Endometrial microvascular endothelial cells (primary cell): ENCODE measurements at regions not wholly inside any gene's neighbourhood (a gene's known extent, or its start where the extent isn't known, plus 50 kb on each side); places are given as distances from the start of the nearest gene placed in this dataset.

Source experiments
- in situ Hi-C: cut with HindIII; loops from 2 replicates; pipeline ENCODE4 v1.10.0; 2017; ENCODE audit warnings: low sequenced_read_pairs, low pct_unique_long_range_greater_than_20kb; ENCODE audit errors: inconsistent ontology term

GRCh38 chr20:48474022-48474421, 353.8 kb downstream of the PREX1 start:
- in situ Hi-C loops: no loop called here

- in situ Hi-C loops: no loop called here
Measured at GRCh38 chr20:48471759-48472408, 355.9 kb downstream of the PREX1 start.

GRCh38 chr20:48471176-48471575, 356.6 kb downstream of the PREX1 start:
- in situ Hi-C loops: no loop called here

- in situ Hi-C loops: no loop called here
Measured at GRCh38 chr20:48470141-48470540, 357.7 kb downstream of the PREX1 start.

GRCh38 chr20:48469026-48469425, 358.8 kb downstream of the PREX1 start:
- in situ Hi-C loops: no loop called here

GRCh38 chr20:48468571-48468970, 359.2 kb downstream of the PREX1 start:
- in situ Hi-C loops: no loop called here

GRCh38 chr20:48467622-48468021, 360.2 kb downstream of the PREX1 start:
- in situ Hi-C loops: no loop called here

- in situ Hi-C loops: no loop called here
Measured at GRCh38 chr20:48465271-48465670, 362.5 kb downstream of the PREX1 start.

GRCh38 chr20:48463916-48464315, 363.9 kb downstream of the PREX1 start:
- in situ Hi-C loops: no loop called here

- in situ Hi-C loops: no loop called here
Measured at GRCh38 chr20:48463096-48463720, 364.6 kb downstream of the PREX1 start.

GRCh38 chr20:48461735-48462119, 366.1 kb downstream of the PREX1 start:
- in situ Hi-C loops: no loop called here

GRCh38 chr20:48461091-48461734, 366.6 kb downstream of the PREX1 start:
- in situ Hi-C loops: no loop called here

- in situ Hi-C loops: no loop called here
Measured at GRCh38 chr20:48460681-48461080, 367.1 kb downstream of the PREX1 start.

GRCh38 chr20:48459722-48460395, 367.9 kb downstream of the PREX1 start:
- in situ Hi-C loops: no loop called here

- in situ Hi-C loops: no loop called here
Measured at GRCh38 chr20:48458601-48459385, 369.0 kb downstream of the PREX1 start.

- in situ Hi-C loops: no loop called here
Measured at GRCh38 chr20:48458003-48458377, 369.8 kb downstream of the PREX1 start.

GRCh38 chr20:48457193-48458002, 370.4 kb downstream of the PREX1 start:
- in situ Hi-C loops: no loop called here

- in situ Hi-C loops: no loop called here
Measured at GRCh38 chr20:48456366-48457192, 371.2 kb downstream of the PREX1 start.
